Astrocyte (in vitro differentiated cells and primary cell): ENCODE measurements at regions not wholly inside any gene's neighbourhood (a gene's known extent, or its start where the extent isn't known, plus 50 kb on each side); places are given as distances from the start of the nearest gene placed in this dataset.

Source experiments
- DNase-seq: peaks from one replicate; pipeline ENCODE4 v3.0.0-alpha.2; 2010; ENCODE audit warnings: low read depth
- FAIRE-seq: peaks from 2 replicates; lab custom pipeline; 2011; peaks lifted over from hg19 to GRCh38; lab: Jason Lieb, UNC
- H2AFZ ChIP-seq: 2 replicates; pipeline ENCODE4 v1.6.0; 2012; ENCODE audit warnings: low read depth, low read length, inconsistent platforms
- H3K27ac ChIP-seq: 2 replicates; pipeline ENCODE4 v1.5.1; 2011; ENCODE audit warnings: low read depth, low read length, inconsistent platforms
- H3K27me3 ChIP-seq: 2 replicates; pipeline ENCODE4 v1.6.0; 2011; ENCODE audit warnings: low read length, inconsistent platforms; ENCODE audit not compliant: insufficient read depth
- H3K36me3 ChIP-seq: 2 replicates; pipeline ENCODE4 v1.5.1; 2011; ENCODE audit warnings: low read length, inconsistent platforms; ENCODE audit not compliant: insufficient read depth
- H3K4me1 ChIP-seq: 2 replicates; pipeline ENCODE4 v1.5.1; 2011; ENCODE audit warnings: low read length, inconsistent platforms; ENCODE audit not compliant: insufficient read depth
- H3K4me2 ChIP-seq: 2 replicates; pipeline ENCODE4 v1.6.0; 2012; ENCODE audit warnings: low read length, inconsistent platforms
- H3K4me3 ChIP-seq: 2 replicates; pipeline ENCODE4 v1.5.1; 2011; ENCODE audit warnings: low read depth, mild to moderate bottlenecking, low read length, inconsistent platforms; ENCODE audit not compliant: insufficient read depth
- H3K79me2 ChIP-seq: 2 replicates; pipeline ENCODE4 v1.6.0; 2012; ENCODE audit warnings: mild to moderate bottlenecking, low read length, inconsistent platforms; ENCODE audit not compliant: insufficient read depth
- H3K9ac ChIP-seq: 2 replicates; pipeline ENCODE4 v1.6.0; 2012; ENCODE audit warnings: mild to moderate bottlenecking, low read length, inconsistent platforms
- H3K9me3 ChIP-seq: 2 replicates; pipeline ENCODE4 v1.5.1; 2012; ENCODE audit warnings: low read depth, mild to moderate bottlenecking, low read length, inconsistent platforms; ENCODE audit not compliant: insufficient read depth
- H4K20me1 ChIP-seq: 2 replicates; pipeline ENCODE4 v1.6.0; 2012; ENCODE audit warnings: low read length, inconsistent platforms; ENCODE audit not compliant: insufficient read depth
- H3K27ac Mint-ChIP-seq: one replicate; pipeline ENCODE4 v1.8.0; 2021; ENCODE audit warnings: mild to moderate bottlenecking, mixed read lengths; ENCODE audit not compliant: unreplicated experiment
- H3K27me3 Mint-ChIP-seq: one replicate; pipeline ENCODE4 v1.8.0; 2021; ENCODE audit warnings: low read depth, mixed read lengths; ENCODE audit not compliant: unreplicated experiment
- H3K36me3 Mint-ChIP-seq: one replicate; pipeline ENCODE4 v1.8.0; 2021; ENCODE audit warnings: low read depth, mixed read lengths; ENCODE audit not compliant: unreplicated experiment
- H3K4me1 Mint-ChIP-seq: one replicate; pipeline ENCODE4 v1.8.0; 2021; ENCODE audit warnings: low read depth, mixed read lengths; ENCODE audit not compliant: unreplicated experiment
- H3K4me3 Mint-ChIP-seq: one replicate; pipeline ENCODE4 v1.8.0; 2021; ENCODE audit warnings: mild to moderate bottlenecking, moderate library complexity, mixed read lengths; ENCODE audit not compliant: unreplicated experiment
- H3K9me3 Mint-ChIP-seq: one replicate; pipeline ENCODE4 v1.8.0; 2021; ENCODE audit warnings: mild to moderate bottlenecking, mixed read lengths; ENCODE audit not compliant: unreplicated experiment
- CTCF ChIP-seq: IDR thresholded peaks from 2 replicates; pipeline ENCODE4 v1.5.1; 2011; ENCODE audit warnings: low read depth, mild to moderate bottlenecking, inconsistent platforms, low read length, moderate library complexity; ENCODE audit not compliant: insufficient read depth
- EZH2 ChIP-seq: IDR thresholded peaks from 2 replicates; pipeline ENCODE4 v1.6.1; 2012; ENCODE audit warnings: mild to moderate bottlenecking, low read length, inconsistent platforms; ENCODE audit not compliant: insufficient read depth

- H3K36me3 Mint-ChIP-seq, result no peaks in the 10 kb centered on the region
- FAIRE-seq (no peak), DNase-seq (no peak)
- no peaks in the 10 kb centered on the region for H3K9me3 Mint-ChIP-seq
- Histone ChIP-seq H3K4me1 (no peaks in the 10 kb centered on the region), H3K79me2 (no peaks in the 10 kb centered on the region), H3K27me3 (no peaks in the 10 kb centered on the region), H3K9me3 (no peaks in the 10 kb centered on the region), H3K9ac (no peak overlapping the region), H4K20me1 (no peaks in the 10 kb centered on the region), H3K4me2 (no peak overlapping the region), H3K36me3 (no peaks in the 10 kb centered on the region), H2AFZ (no peak overlapping the region), H3K4me3 (no peak overlapping the region), H3K27ac (no peak overlapping the region)
- no peaks in the 10 kb centered on the region for H3K4me1 Mint-ChIP-seq
- TF ChIP-seq EZH2 (no peak), CTCF (no peak)
- no peak overlapping the region for H3K27ac Mint-ChIP-seq
- H3K4me3 Mint-ChIP-seq, result no peak overlapping the region
- H3K27me3 Mint-ChIP-seq, result no peaks in the 10 kb centered on the region
These were observed 288.7 kb upstream of the DSEL start for GRCh38 chr18:67805261-67805660.

- Histone ChIP-seq H3K4me3 (no peak overlapping the region), H3K9me3 (no peaks in the 10 kb centered on the region), H3K79me2 (no peaks in the 10 kb centered on the region), H4K20me1 (no peaks in the 10 kb centered on the region), H3K4me2 (no peak overlapping the region), H3K9ac (no peak overlapping the region), H3K36me3 (no peaks in the 10 kb centered on the region), H3K27ac (no peak overlapping the region), H3K27me3 (no peaks in the 10 kb centered on the region), H3K4me1 (no peaks in the 10 kb centered on the region), H2AFZ (no peak overlapping the region)
- Mint-ChIP-seq H3K27me3 (no peaks in the 10 kb centered on the region), H3K4me3 (no peak overlapping the region), H3K9me3 (no peaks in the 10 kb centered on the region), H3K4me1 (peaks cover 5% of the 10 kb centered on the region), H3K27ac (no peak overlapping the region), H3K36me3 (no peaks in the 10 kb centered on the region)
- DNase-seq, result peak; percentile 63
- no peak for TF ChIP-seq CTCF
- TF ChIP-seq EZH2, result no peak
- FAIRE-seq, result peak; percentile 52
These were observed 278.0 kb upstream of the DSEL start for GRCh38 chr18:67794521-67794920.

GRCh38 chr18:67790527-67790926 lies 274.0 kb upstream of the DSEL start:
- H3K79me2 ChIP-seq, result no peaks in the 10 kb centered on the region
- Mint-ChIP-seq H3K27ac (no peak overlapping the region), H3K9me3 (peaks cover 6% of the 10 kb centered on the region), H3K4me3 (no peak overlapping the region), H3K4me1 (peaks cover 5% of the 10 kb centered on the region), H3K27me3 (no peaks in the 10 kb centered on the region), H3K36me3 (no peaks in the 10 kb centered on the region)
- DNase-seq (no peak), FAIRE-seq (no peak)
- TF ChIP-seq EZH2, result no peak
- TF ChIP-seq CTCF, result no peak
- no peaks in the 10 kb centered on the region for H3K27me3 ChIP-seq
- no peak overlapping the region for H3K4me2 ChIP-seq
- H3K4me1 ChIP-seq, result no peaks in the 10 kb centered on the region
- H3K27ac ChIP-seq, result no peak overlapping the region
- no peak overlapping the region for H3K9ac ChIP-seq
- no peaks in the 10 kb centered on the region for H3K36me3 ChIP-seq
- H3K4me3 ChIP-seq, result no peak overlapping the region
- H3K9me3 ChIP-seq, result no peaks in the 10 kb centered on the region
- H4K20me1 ChIP-seq, result no peaks in the 10 kb centered on the region
- H2AFZ ChIP-seq, result no peak overlapping the region
